ENCODE measurements at regions not wholly inside any gene's neighbourhood (a gene's known extent, or its start where the extent isn't known, plus 50 kb on each side); places are given as distances from the start of the nearest gene placed in this dataset.
"Not testable (repeated sequence)": the region's sequence is repeated elsewhere in the genome, so short reads cannot be mapped to it uniquely, and the experiment has no call there.

DNA sequence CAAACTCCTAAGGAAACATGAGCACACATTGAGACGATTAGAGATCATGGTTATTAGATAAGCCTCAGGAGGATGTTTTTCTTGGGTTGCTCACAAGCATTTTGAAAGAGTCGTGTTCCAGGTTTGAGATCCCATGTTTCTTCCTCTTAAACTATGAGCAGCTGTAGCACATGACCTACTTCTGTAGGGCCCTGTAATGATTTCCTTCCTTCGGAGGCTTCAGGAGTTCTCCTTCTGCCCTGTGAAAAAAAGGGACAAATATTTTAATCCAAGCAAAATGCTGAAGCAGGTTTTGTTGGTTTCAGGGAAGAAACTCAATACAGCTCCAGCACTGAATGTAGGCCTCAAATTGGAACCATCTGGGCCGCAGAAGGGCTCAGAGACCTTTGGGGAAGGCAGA, 82.6 kb downstream of the POU3F3 start:
- H3K27me3 ChIP-seq (ENCODE audit: control insufficient read depth, insufficient read depth, low read length), result no peaks in the 10 kb centered on the region
- H3K36me3 ChIP-seq (ENCODE audit: control insufficient read depth, insufficient read depth, low read length), result no peaks in the 10 kb centered on the region
- no peak overlapping the region for H3K27ac ChIP-seq (ENCODE audit: low read depth, low read length)
- no peak overlapping the region for H3K4me3 ChIP-seq (ENCODE audit: low read depth, low read length)
- peaks cover 6% of the 10 kb centered on the region for H3K4me1 ChIP-seq (ENCODE audit: control insufficient read depth, insufficient read depth, low read length)
- DNase-seq (ENCODE audit: low read depth in 4 of 6, low spot score in 6 of 6), result no peak
- no peaks in the 10 kb centered on the region for H3K9me3 ChIP-seq (ENCODE audit: control insufficient read depth, insufficient read depth, low read length)
- WGBS (ENCODE audit: insufficient coverage), result 100% methylated on average over 1 of the region's 4 CpGs

DNA sequence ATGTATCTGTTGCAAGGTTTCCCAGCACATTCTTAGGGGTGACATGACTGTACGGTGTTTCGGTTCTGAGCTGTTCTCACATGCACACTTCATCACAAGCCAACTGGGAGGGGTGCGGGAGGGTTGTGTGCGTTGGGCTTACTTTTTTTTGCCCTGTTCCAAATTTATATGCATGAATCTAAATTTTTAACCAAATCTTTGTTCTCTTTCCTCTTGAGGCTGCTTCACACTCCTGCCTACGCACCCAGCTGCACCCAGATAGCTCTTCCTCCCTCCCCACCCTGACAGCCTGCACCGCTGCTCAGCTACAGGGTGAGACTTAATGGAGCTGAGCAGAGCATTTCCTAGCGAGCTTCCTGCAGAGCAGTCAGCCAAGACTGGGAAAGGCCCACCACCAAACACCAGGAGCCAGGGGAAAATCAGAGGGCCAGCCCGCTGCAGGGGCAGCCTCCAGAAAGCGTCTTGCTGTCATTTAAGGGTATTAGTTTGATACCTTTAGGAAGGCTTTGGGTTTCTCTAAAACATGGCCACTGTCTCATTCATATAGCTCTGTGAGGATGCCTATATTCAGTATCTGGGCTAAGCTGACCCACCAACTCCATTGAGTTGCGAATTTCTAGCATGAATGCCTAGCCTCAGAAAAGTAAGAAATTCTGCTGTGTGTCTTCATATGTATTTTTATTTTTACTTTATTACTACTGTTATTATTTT, 84.5 kb downstream of the POU3F3 start:
- Histone ChIP-seq H3K36me3 (ENCODE audit: control insufficient read depth, insufficient read depth, low read length) (no peaks in the 10 kb centered on the region), H3K4me1 (ENCODE audit: control insufficient read depth, insufficient read depth, low read length) (peaks cover 6% of the 10 kb centered on the region), H3K4me3 (ENCODE audit: low read depth, low read length) (no peak overlapping the region), H3K27ac (ENCODE audit: low read depth, low read length) (no peak overlapping the region), H3K27me3 (ENCODE audit: control insufficient read depth, insufficient read depth, low read length) (no peaks in the 10 kb centered on the region), H3K9me3 (ENCODE audit: control insufficient read depth, insufficient read depth, low read length) (no peaks in the 10 kb centered on the region)
- DNase-seq (ENCODE audit: low read depth in 4 of 6, low spot score in 6 of 6), result no peak
- WGBS (ENCODE audit: insufficient coverage), result 75% methylated on average over 2 of the region's 10 CpGs

DNA sequence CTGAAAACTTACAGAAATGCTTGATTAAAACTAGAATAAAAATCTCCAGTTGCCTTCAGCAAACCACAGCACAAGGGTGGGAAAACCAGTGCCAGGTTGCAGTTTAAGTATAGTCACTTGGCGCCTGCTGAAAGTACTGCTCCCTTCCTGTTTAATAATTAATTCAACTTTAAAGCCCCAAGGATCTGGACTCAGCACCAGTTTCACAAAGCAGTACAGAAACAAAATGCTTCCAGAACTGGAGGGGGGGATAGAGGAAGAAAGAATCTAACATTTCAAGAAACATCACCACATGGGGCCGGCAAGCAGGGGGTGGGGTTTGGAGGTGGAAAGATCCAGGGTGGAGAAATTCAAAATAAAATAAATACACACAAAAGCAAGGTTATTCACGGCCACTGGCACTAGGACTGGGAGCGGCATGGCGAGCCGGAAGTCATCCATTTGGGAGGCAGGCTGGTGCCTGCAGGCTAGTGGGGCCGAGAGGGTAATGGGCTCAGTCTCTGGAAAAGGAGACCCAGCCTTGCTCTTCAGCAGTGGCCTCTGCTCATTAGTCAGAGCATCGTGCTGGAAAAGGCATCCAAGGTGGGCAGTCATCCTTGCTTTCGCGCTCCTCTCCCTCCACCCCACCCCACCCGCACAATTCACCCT, 85.8 kb downstream of the POU3F3 start:
- 48% methylated on average over 6 of the region's 11 CpGs for WGBS (ENCODE audit: insufficient coverage)
- H3K27me3 ChIP-seq (ENCODE audit: control insufficient read depth, insufficient read depth, low read length), result no peaks in the 10 kb centered on the region
- no peak overlapping the region for H3K27ac ChIP-seq (ENCODE audit: low read depth, low read length)
- peaks cover 6% of the 10 kb centered on the region for H3K4me1 ChIP-seq (ENCODE audit: control insufficient read depth, insufficient read depth, low read length)
- H3K9me3 ChIP-seq (ENCODE audit: control insufficient read depth, insufficient read depth, low read length), result no peaks in the 10 kb centered on the region
- no peak overlapping the region for H3K4me3 ChIP-seq (ENCODE audit: low read depth, low read length)
- peak in 2 of 6 donors; percentile 32 to 33 for DNase-seq (ENCODE audit: low read depth in 4 of 6, low spot score in 6 of 6)
- H3K36me3 ChIP-seq (ENCODE audit: control insufficient read depth, insufficient read depth, low read length), result no peaks in the 10 kb centered on the region

DNA sequence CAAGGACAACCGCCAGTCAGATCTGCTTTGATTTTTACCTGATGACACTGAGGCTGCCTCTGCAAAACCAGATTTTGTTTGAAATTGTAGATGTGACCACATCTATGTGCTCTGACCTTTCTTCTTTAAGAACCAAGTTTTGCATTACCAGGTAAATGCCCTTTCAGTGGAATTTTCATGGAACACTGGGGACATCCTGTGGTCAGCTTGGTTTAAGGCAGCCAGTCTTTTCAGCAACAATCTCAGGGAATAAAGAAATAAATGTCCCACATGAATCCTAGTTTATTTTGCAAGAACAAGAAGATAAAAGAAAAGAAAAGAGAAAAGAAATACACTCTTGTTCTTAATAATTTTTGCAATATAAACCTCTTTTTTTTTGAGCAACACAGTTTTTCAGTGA, 90.6 kb downstream of the POU3F3 start:
- peak in 3 of 6 donors; percentile 25 to 73 (median 64) for DNase-seq (ENCODE audit: low read depth in 4 of 6, low spot score in 6 of 6)
- no peaks in the 10 kb centered on the region for H3K27me3 ChIP-seq (ENCODE audit: control insufficient read depth, insufficient read depth, low read length)
- no CpG with 5 or more reads among the region's 1 CpG for WGBS (ENCODE audit: insufficient coverage)
- H3K36me3 ChIP-seq (ENCODE audit: control insufficient read depth, insufficient read depth, low read length), result no peaks in the 10 kb centered on the region
- H3K4me3 ChIP-seq (ENCODE audit: low read depth, low read length), result no peak overlapping the region
- H3K4me1 ChIP-seq (ENCODE audit: control insufficient read depth, insufficient read depth, low read length), result peaks cover 6% of the 10 kb centered on the region
- no peak overlapping the region for H3K27ac ChIP-seq (ENCODE audit: low read depth, low read length)
- H3K9me3 ChIP-seq (ENCODE audit: control insufficient read depth, insufficient read depth, low read length), result no peaks in the 10 kb centered on the region

DNA sequence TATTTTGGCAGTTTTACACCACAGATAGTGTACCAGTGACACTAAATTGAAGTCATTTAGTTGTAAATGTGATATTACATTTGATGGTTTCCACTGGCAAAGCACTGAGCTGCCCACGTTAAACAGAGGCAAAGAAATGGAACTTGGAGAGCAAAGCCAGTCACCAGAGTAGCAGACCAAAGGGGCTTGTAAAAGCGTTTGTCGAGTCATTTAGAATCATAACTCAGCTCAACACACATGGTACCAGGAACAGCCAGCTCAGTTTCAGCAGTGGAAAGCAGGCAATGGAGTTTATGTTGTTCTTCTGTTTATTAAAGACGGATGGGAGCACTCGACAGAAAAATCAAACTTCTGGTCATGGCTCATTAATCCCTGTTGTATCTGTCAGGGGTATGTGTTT, 91.2 kb downstream of the POU3F3 start:
- DNase-seq (ENCODE audit: low read depth in 4 of 6, low spot score in 6 of 6), result peak in 1 of 6 donors; percentile 71
- Histone ChIP-seq H3K9me3 (ENCODE audit: control insufficient read depth, insufficient read depth, low read length) (no peaks in the 10 kb centered on the region), H3K27me3 (ENCODE audit: control insufficient read depth, insufficient read depth, low read length) (no peaks in the 10 kb centered on the region), H3K4me1 (ENCODE audit: control insufficient read depth, insufficient read depth, low read length) (peaks cover under 1% of the 10 kb centered on the region), H3K27ac (ENCODE audit: low read depth, low read length) (no peak overlapping the region), H3K4me3 (ENCODE audit: low read depth, low read length) (no peak overlapping the region), H3K36me3 (ENCODE audit: control insufficient read depth, insufficient read depth, low read length) (no peaks in the 10 kb centered on the region)
- WGBS (ENCODE audit: insufficient coverage), result 27% methylated on average over 3 of the region's 5 CpGs

DNA sequence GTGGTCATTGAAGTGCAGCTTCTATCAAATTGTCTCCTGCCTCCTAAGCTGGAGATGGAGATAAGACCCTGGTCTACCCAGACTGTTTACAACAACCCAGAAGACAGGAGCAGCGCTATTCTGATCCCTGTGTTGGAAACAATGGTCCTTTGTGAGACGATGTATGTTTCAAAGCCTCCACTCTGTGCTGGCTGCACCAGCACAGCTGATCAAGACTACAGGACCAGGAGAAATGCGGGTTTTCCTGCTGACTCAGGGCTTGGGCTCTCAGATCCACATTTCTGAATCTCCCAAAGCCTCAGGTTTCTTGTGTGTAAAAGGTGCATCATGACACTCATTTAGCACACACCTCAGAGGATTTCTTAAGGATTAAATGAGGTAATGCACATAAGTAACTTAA, 92.0 kb downstream of the POU3F3 start:
- H3K4me3 ChIP-seq (ENCODE audit: low read depth, low read length), result no peak overlapping the region
- WGBS (ENCODE audit: insufficient coverage), result 20% methylated on average over 2 of the region's 3 CpGs
- peak in 1 of 6 donors; percentile 20 for DNase-seq (ENCODE audit: low read depth in 4 of 6, low spot score in 6 of 6)
- H3K27ac ChIP-seq (ENCODE audit: low read depth, low read length), result no peak overlapping the region
- no peaks in the 10 kb centered on the region for H3K27me3 ChIP-seq (ENCODE audit: control insufficient read depth, insufficient read depth, low read length)
- no peaks in the 10 kb centered on the region for H3K36me3 ChIP-seq (ENCODE audit: control insufficient read depth, insufficient read depth, low read length)
- H3K4me1 ChIP-seq (ENCODE audit: control insufficient read depth, insufficient read depth, low read length), result no peaks in the 10 kb centered on the region
- H3K9me3 ChIP-seq (ENCODE audit: control insufficient read depth, insufficient read depth, low read length), result no peaks in the 10 kb centered on the region

DNA sequence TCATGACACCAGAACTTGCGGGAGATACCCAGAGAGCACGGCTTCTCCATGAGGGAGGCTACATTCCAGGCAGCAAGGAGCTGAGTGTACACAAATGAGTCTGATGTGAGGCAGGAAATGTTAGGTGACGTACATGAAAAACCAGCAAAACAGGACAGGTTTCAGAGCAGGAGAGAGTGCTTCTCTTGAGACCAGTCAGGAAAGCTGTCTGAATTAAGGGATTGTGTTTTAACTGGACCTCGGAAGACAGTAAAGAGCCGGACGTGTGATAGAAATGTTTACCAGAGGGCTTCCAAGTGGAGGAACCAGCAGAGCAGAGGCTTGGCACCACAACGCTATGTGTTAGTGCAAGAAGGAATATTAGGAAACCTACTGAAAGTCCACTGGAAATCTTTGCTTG, 90.4 kb upstream of the MRPS9 start:
- not testable (repeated sequence) for H3K36me3 ChIP-seq (ENCODE audit: control insufficient read depth, insufficient read depth, low read length); H3K27me3 ChIP-seq (ENCODE audit: control insufficient read depth, insufficient read depth, low read length); H3K4me3 ChIP-seq (ENCODE audit: low read depth, low read length); H3K27ac ChIP-seq (ENCODE audit: low read depth, low read length); H3K9me3 ChIP-seq (ENCODE audit: control insufficient read depth, insufficient read depth, low read length); H3K4me1 ChIP-seq (ENCODE audit: control insufficient read depth, insufficient read depth, low read length); DNase-seq (ENCODE audit: low read depth in 4 of 6, low spot score in 6 of 6)
- 77% methylated on average over 6 of the region's 7 CpGs for WGBS (ENCODE audit: insufficient coverage)

DNA sequence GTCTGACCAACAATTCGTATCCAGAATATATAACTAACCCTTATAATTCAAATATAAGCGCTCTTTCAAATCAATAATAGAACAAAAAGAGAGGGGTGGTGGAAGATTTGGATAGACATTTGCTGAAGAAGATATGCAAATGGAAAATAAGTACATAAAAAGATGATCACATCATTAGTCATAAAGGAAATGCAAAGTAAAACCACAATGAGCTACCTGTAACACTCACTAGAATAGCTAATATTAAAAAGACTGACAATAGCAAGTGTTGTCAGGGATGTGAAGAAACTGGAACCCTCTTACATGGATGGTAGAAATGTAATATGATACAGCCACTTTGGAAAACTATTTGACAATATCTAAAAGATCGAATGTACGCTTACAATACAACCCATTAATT, 84.9 kb upstream of the MRPS9 start:
- Histone ChIP-seq H3K27ac (ENCODE audit: low read depth, low read length) (no peak overlapping the region), H3K4me1 (ENCODE audit: control insufficient read depth, insufficient read depth, low read length) (no peaks in the 10 kb centered on the region), H3K4me3 (ENCODE audit: low read depth, low read length) (no peak overlapping the region), H3K27me3 (ENCODE audit: control insufficient read depth, insufficient read depth, low read length) (no peaks in the 10 kb centered on the region), H3K36me3 (ENCODE audit: control insufficient read depth, insufficient read depth, low read length) (no peaks in the 10 kb centered on the region), H3K9me3 (ENCODE audit: control insufficient read depth, insufficient read depth, low read length) (no peaks in the 10 kb centered on the region)
- WGBS (ENCODE audit: insufficient coverage), result no CpG with 5 or more reads among the region's 4 CpGs
- no peak for DNase-seq (ENCODE audit: low read depth in 4 of 6, low spot score in 6 of 6)

DNA sequence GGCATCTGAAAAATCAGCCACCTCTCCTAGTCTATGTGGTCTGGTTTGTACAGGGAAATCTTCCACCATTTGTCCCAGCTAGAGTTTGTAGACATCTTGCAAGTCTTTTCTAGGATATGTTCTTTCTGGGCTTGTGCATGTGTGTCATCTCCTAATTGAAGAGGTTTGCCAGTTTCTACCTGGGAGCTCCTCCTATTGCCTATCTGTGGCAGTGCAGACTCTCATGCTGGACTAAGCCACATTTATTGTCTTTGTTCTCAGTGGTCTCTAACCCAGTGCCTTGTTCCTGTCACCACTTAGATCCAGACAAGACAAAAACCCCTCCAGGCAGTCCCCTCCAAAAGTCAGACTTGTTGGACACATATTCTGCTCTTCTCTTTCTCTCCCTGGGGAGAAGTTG, 72.0 kb upstream of the MRPS9 start:
- Histone ChIP-seq H3K4me1 (ENCODE audit: control insufficient read depth, insufficient read depth, low read length) (no peaks in the 10 kb centered on the region), H3K27me3 (ENCODE audit: control insufficient read depth, insufficient read depth, low read length) (no peaks in the 10 kb centered on the region), H3K27ac (ENCODE audit: low read depth, low read length) (no peak overlapping the region), H3K4me3 (ENCODE audit: low read depth, low read length) (no peak overlapping the region), H3K9me3 (ENCODE audit: control insufficient read depth, insufficient read depth, low read length) (peaks cover 8% of the 10 kb centered on the region), H3K36me3 (ENCODE audit: control insufficient read depth, insufficient read depth, low read length) (no peaks in the 10 kb centered on the region)
- DNase-seq (ENCODE audit: low read depth in 4 of 6, low spot score in 6 of 6), result no peak

DNA sequence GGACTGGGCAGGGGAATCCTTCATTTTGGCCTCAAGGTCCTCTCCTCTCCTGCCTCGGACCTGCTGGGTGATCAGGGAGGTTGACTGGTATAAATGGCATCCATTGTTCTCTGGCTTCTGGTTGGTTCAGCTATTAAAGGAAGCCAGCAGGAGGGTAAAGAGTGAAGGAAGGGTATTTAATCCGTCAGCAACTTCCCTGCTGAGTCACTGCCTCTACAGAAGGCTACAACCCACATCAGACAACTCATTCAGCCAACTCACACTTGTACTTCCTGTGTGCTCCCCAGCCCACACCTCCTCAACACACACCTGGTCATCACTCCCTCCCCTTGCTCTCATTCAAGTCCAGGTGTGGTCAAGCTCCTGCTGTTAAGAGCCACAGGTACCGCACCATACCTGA, 68.3 kb upstream of the MRPS9 start:
- Histone ChIP-seq H3K27ac (ENCODE audit: low read depth, low read length) (no peak overlapping the region), H3K9me3 (ENCODE audit: control insufficient read depth, insufficient read depth, low read length) (peaks cover 2% of the 10 kb centered on the region), H3K36me3 (ENCODE audit: control insufficient read depth, insufficient read depth, low read length) (no peaks in the 10 kb centered on the region), H3K27me3 (ENCODE audit: control insufficient read depth, insufficient read depth, low read length) (no peaks in the 10 kb centered on the region), H3K4me3 (ENCODE audit: low read depth, low read length) (no peak overlapping the region), H3K4me1 (ENCODE audit: control insufficient read depth, insufficient read depth, low read length) (no peaks in the 10 kb centered on the region)
- DNase-seq (ENCODE audit: low read depth in 4 of 6, low spot score in 6 of 6), result no peak
- 100% methylated on average over 1 of the region's 3 CpGs for WGBS (ENCODE audit: insufficient coverage)

Measured in spinal cord (tissue), 9 donors.